ENCODE measurements at regions not wholly inside any gene's neighbourhood (a gene's known extent, or its start where the extent isn't known, plus 50 kb on each side); places are given as distances from the start of the nearest gene placed in this dataset.

- TF ChIP-seq, protein P1, sequence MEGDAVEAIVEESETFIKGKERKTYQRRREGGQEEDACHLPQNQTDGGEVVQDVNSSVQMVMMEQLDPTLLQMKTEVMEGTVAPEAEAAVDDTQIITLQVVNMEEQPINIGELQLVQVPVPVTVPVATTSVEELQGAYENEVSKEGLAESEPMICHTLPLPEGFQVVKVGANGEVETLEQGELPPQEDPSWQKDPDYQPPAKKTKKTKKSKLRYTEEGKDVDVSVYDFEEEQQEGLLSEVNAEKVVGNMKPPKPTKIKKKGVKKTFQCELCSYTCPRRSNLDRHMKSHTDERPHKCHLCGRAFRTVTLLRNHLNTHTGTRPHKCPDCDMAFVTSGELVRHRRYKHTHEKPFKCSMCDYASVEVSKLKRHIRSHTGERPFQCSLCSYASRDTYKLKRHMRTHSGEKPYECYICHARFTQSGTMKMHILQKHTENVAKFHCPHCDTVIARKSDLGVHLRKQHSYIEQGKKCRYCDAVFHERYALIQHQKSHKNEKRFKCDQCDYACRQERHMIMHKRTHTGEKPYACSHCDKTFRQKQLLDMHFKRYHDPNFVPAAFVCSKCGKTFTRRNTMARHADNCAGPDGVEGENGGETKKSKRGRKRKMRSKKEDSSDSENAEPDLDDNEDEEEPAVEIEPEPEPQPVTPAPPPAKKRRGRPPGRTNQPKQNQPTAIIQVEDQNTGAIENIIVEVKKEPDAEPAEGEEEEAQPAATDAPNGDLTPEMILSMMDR (conservative IDR thresholded peaks at IDR 0.05) = no peak
- no peak for TF ChIP-seq ZFX (IDR thresholded peaks at IDR 0.05)
Observed at GRCh38 chr17:79557276-79558090, 53.4 kb downstream of the RBFOX3 start.

Measured in C4-2B (cell line).